SH-SY5Y (cell line): ENCODE measurements at regions not wholly inside any gene's neighbourhood (a gene's known extent, or its start where the extent isn't known, plus 50 kb on each side); places are given as distances from the start of the nearest gene placed in this dataset.

Source experiments
- GATA2 ChIP-seq: IDR thresholded peaks from 2 replicates; pipeline ENCODE4 v1.6.1; 2011; ENCODE audit warnings: mild to moderate bottlenecking, low read depth, low read length
- GATA3 ChIP-seq: IDR thresholded peaks from 2 replicates; pipeline ENCODE4 v1.6.1; 2011; ENCODE audit warnings: low read depth, mild to moderate bottlenecking, low read length, moderate library complexity

DNA sequence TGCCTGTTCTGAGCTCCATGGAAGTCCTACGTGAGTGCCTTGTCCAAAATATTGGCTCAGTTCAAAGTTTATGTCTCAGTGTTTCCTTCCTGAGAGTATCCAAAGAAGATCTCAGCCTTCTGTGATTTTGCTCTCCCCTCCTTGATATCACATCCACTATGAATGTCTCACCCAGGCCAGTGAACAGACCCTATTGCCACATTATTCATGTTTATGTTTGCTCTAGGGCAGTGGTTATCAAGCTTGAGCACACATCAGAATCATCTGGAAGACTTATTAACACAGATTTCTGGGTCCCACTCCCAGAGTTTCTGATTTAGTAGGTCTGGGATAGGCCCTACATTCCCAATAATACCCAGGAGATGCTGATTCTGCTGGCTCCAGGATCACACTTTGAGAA is 145.0 kb upstream of the FGGY start:
- TF ChIP-seq GATA2 (no peak), GATA3 (no peak)
